Left cardiac atrium (tissue), 4 donors: ENCODE measurements at regions not wholly inside any gene's neighbourhood (a gene's known extent, or its start where the extent isn't known, plus 50 kb on each side); places are given as distances from the start of the nearest gene placed in this dataset.

Experiments used
- ATAC-seq, 2 donors: fragments of 200-7000 bp; cut with Tn5 transposase; one replicate each; pipeline ENCODE4 v1.9.1; 2020; ENCODE audit warnings: mild to moderate bottlenecking in 2 of 2, moderate library complexity in 2 of 2
- DNase-seq: peaks from one replicate; pipeline ENCODE4 v3.0.0-alpha.2; 2020
- intact Hi-C, 2 donors: fragments of 100-400 bp; cut with DNase I; formaldehyde crosslinking; loops; one replicate each; pipeline versions ENCODE4 v1.14.1 to v1.15.1; 2022 to 2023
- donor health status: DM: no; HTN: yes; CAD: no.
- donor health status: DM: no; HTN: yes; CAD: no; lungs with severe emphysema.
- donor health status: DM: yes; HTN: yes; CAD: no.
- donor health status: Dilated cardiomyopathy.

DNA sequence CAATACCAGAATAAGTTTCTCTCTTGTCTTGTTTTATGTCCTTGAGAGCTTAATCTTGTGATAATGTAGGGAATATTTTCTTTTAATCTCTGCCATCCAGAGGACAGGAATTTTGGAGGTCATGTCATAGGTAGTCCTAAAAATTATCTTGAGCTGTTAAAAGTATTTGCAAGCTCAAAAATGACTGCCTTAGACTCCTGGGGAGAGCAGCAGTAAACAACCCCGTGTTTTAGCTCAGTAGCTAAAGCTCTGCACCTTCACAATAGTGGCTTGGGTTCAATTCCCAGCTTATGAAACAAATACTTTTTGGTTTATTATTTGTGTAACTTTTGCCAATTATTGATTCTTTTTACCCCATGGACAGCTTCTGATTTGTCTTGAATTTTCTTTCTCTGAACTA, 99.4 kb upstream of the OLFM3 start:
- intact Hi-C loops = no loop called here
- DNase-seq (no peak), ATAC-seq (no peak)

DNA sequence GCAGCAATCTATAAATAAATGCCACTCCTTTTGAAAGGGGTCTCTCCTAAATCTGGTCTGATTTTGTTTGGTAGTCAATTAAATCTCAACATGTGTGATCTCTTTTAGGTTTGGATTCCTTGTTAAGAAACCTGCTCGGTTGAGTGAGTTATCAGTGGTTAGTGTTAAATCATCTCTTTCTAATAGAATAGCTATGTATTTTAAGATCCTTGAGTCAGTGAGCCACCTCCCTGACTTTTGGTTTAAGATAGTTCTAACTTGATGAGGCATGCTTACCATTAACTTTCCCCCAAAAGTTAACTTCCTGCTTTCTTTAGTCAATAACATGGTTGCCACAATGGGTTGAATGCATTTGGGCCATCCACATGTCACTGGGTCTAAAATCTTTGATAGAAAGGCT, 93.1 kb upstream of the OLFM3 start:
- intact Hi-C loops = no loop called here
- DNase-seq (no peak), ATAC-seq (no peak)

DNA sequence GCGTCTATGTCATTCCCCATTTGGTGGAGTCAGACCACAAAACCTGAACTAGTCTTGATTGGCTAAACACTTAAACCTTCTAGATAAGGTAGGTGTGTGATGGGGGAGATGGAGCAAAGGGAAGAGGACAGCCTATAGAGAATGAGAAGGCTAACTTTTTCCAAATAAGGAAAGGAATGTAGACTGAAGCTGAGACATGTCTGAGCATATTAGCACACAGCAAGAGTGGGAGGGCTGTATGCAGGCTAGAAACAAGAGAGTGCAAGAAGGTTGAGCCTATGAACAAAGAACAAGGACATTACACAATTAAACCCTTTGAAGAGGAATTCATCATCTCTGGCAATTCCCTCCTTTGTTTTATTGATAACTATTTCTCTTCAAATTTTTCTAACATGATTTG, 89.2 kb upstream of the OLFM3 start:
- ATAC-seq = no peak
- intact Hi-C loops = no loop called here
- no peak for DNase-seq

DNA sequence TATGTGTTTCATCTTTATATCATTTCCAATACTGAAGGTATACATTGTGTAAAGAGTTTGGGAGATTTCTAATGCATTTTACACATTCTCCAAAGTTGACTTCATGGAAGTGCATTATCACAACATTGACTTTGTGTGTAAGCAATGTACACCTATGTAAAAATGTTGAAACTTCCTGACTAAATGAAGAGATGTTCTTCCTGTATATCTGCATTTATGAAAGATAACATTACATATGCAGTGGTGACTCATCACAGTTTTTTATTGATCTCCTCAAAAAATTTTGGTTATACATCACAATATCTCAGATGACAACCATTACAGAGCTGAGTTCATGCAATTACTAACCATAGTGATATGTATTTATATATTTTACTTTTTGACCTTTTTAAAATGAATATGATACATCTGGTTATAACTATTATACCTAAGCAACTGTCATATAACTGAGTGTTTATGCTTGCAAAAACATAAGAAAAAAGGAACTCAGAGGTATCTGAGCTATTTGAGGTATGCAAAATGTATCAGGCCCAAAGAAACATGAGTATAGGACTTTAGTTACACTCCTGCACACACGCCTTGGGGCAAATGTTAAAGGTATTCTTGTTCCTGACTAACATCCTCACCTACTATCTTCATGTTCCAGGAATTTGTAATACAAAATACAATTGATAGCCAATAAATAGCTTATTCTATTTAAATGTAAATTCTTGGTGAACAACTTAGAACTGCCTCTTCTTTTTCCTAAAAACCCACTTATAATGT, 88.2 kb upstream of the OLFM3 start:
- intact Hi-C loops = no loop called here
- DNase-seq = no peak
- ATAC-seq = no peak

DNA sequence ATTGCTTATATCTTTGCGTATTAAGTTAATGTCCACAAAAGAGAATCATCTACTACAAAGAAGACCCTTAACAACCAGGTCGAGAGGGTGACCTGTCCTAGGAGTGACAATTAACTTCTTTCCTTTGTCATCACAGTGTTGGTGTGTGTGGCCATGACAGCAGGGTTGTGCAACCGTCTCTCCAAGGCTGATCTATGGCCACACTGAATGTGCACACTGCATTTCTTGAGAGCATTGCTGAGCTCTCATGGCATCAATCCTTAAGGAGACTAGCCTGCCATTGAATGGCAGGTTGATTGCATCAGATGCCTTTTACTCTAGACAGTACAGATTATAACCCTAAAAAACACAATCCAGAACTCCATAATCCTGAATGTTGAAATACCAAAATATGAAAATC, 86.5 kb upstream of the OLFM3 start:
- DNase-seq = no peak
- intact Hi-C loops = no loop called here
- no peak for ATAC-seq

DNA sequence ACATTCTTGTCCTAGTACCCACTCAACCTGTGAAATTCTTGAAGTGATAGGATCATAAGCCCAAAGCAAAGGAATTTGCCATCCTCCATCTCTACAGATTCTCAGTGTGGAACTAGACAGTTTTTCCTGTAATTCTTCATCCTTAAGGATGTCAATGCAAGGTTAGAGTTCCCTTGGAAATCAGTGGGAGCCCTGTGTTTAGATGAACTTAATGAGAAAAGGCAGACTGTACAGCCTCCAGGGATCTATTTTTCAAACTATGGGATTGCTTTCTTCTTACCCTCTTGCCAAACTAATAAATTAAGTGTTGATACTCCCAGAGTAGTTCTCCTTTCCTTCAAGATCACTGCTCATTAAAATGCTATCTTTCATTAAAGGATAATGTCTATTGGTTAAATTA, 78.1 kb upstream of the OLFM3 start:
- intact Hi-C loops = no loop called here
- no peak for ATAC-seq
- DNase-seq = no peak

DNA sequence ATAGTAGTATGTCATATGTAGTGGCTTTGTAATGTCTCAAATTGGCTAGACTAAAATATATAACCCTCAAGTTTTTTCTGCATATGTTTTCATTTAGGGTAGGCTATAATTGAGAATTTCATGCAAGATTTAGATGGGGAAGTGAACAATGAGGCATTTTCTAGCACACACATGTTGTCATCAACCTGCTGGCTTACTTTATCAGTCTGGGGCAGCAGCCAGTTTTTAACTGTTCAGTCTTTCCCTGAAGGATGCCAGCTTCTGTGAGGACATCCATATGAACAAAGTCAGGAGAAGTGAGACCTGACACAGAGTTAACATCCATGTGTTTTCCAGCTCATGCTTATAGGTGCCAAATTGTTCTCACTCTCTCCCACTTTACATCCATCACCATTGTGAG, 74.7 kb upstream of the OLFM3 start:
- DNase-seq = no peak
- ATAC-seq = no peak
- intact Hi-C loops = no loop called here

DNA sequence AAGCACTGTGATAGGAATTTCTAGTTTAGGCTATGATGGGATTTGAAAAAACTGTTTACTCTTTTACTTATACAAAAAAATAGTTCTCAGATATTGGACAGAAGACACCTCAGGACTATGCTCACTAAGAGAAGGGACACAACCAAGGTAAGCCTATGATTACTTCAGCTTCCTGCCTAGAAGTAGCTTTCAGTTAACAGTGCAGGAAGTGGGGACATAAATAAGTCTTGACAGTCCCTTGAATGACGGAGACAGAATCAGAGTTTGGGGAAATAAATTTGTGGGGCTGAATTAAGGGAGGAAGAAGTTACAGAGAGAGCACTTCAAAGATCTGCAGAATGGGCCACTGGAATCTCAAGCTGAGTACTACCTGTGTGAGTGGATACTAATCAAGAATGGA, 53.8 kb upstream of the OLFM3 start:
- intact Hi-C loops = no loop called here
- ATAC-seq (no peak), DNase-seq (no peak)

DNA sequence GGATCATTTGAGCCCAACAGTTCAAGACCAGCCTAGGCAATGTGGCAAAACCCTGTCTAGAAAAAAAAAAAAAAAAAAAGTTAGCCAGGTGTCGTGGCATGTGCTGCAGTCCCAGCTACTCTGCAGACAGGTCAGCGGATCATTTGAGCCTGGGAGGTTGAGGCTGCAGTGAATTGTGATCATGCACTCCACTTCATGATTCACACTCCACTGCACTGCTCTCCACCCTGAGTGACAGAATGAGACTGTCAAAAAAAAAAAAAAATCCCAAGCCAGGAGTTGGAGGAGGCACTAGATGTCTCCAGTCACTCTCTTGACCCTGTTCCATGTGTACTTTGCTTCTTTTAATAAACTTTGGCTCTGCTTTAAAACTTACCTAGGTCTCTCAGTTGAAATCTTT, 51.0 kb upstream of the OLFM3 start:
- DNase-seq = no peak
- intact Hi-C loops = no loop called here

More for the DNA sequence above, 51.0 kb upstream of the OLFM3 start:
- no peak for ATAC-seq
